Fibroblast of lung (primary cell): ENCODE measurements at regions not wholly inside any gene's neighbourhood (a gene's known extent, or its start where the extent isn't known, plus 50 kb on each side); places are given as distances from the start of the nearest gene placed in this dataset.

Experiments
- DNase-seq, 2 donors: peaks; one replicate each; pipeline versions ENCODE4 v3.0.0 to v3.0.0-alpha.2; 2010; ENCODE audit warnings: low read depth in 2 of 2
- H2AFZ ChIP-seq: 2 replicates; pipeline ENCODE4 v1.5.1; 2012; ENCODE audit warnings: low read length, control low read depth, inconsistent platforms
- H3K27ac ChIP-seq: 2 replicates; pipeline ENCODE4 v1.5.1; 2011; ENCODE audit warnings: low read length, control low read depth; ENCODE audit not compliant: insufficient read depth
- H3K27me3 ChIP-seq: 2 replicates; pipeline ENCODE4 v1.5.1; 2011; ENCODE audit warnings: mild to moderate bottlenecking, low read length; ENCODE audit not compliant: control insufficient read depth, insufficient read depth
- H3K36me3 ChIP-seq: 2 replicates; pipeline ENCODE4 v1.5.1; 2011; ENCODE audit warnings: low read length; ENCODE audit not compliant: control insufficient read depth, insufficient read depth
- H3K4me1 ChIP-seq: 2 replicates; pipeline ENCODE4 v1.5.1; 2011; ENCODE audit warnings: low read length; ENCODE audit not compliant: control insufficient read depth, insufficient read depth; ENCODE audit errors: extremely low read depth
- H3K4me2 ChIP-seq: 2 replicates; pipeline ENCODE4 v1.5.1; 2011; ENCODE audit warnings: low read length, control low read depth; ENCODE audit not compliant: insufficient read depth; ENCODE audit errors: extremely low read depth
- H3K4me3 ChIP-seq, 4 experiments: fragments of 200-600 bp in 1 of 4; sonication (generic) in 1 of 4; replicated peaks in 1 of 4; 2 replicates each; pipeline ENCODE4 v1.5.1; 2011 to 2016; ENCODE audit warnings: low read length in 4 of 4, low read depth in 3 of 4, mild to moderate bottlenecking in 3 of 4, control low read depth in 2 of 4, inconsistent platforms in 1 of 4, mixed read lengths in 1 of 4; ENCODE audit not compliant: insufficient read depth in 1 of 4; ENCODE audit errors: control extremely low read depth in 1 of 4
- H3K79me2 ChIP-seq: 2 replicates; pipeline ENCODE4 v1.5.1; 2012; ENCODE audit warnings: mild to moderate bottlenecking, low read length, inconsistent platforms; ENCODE audit not compliant: control insufficient read depth, insufficient read depth
- H3K9ac ChIP-seq: 2 replicates; pipeline ENCODE4 v1.5.1; 2011; ENCODE audit warnings: mild to moderate bottlenecking, low read length, control low read depth; ENCODE audit not compliant: insufficient read depth
- H3K9me3 ChIP-seq: 2 replicates; pipeline ENCODE4 v1.5.1; 2012; ENCODE audit warnings: low read depth, low read length; ENCODE audit not compliant: control insufficient read depth, insufficient read depth
- H4K20me1 ChIP-seq: 2 replicates; pipeline ENCODE4 v1.5.1; 2011; ENCODE audit warnings: low read length; ENCODE audit not compliant: control insufficient read depth, insufficient read depth; ENCODE audit errors: extremely low read depth
- EZH2 ChIP-seq: IDR thresholded peaks from 2 replicates; pipeline ENCODE4 v1.5.1; 2012; ENCODE audit warnings: low read length, control low read depth, mild to moderate bottlenecking; ENCODE audit errors: missing control alignments
- TF ChIP-seq, protein P1 (sequence below), 2 donors: IDR thresholded peaks in 1 of 2; conservative IDR thresholded peaks in 1 of 2; 1 replicate in 1 of 2; 2 replicates in 1 of 2; pipeline ENCODE4 v1.5.1; 2011 to 2012; ENCODE audit warnings: low read length in 2 of 2, control low read depth in 1 of 2, inconsistent platforms in 1 of 2, low read depth in 1 of 2, mild to moderate bottlenecking in 1 of 2

DNA sequence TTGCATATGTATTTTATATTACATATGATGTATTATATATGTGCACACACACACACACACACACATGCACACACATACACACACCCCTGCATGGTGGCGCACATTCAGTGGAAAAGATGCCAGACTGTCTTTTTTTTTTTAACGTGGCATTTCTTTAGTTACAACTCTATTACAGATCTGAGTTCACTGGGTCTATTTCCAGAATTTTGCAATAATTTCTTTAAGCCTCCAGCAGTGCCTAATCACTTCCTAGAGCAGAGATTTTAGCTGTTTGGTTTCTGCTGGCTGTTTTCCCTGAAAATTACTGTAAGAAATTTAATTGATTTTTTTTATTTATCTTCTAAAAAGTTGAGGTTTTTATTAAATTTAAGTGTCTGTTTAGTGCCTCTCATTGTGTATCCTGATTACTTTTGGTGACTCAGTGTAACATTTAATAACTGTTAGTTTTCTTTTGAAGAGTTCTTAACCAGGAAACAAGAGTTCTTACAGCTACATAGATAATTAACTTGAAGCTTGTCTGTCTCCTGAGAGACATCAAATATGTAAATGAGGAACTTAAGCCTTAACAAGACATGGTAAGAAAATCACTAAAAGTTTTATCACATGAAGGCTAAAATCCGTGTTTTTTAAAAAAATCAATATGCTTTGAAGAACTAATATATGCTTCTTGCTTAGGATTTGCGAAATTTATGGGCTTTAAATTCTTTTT is 232.0 kb downstream of the MDFIC start:
- TF ChIP-seq, protein P1, sequence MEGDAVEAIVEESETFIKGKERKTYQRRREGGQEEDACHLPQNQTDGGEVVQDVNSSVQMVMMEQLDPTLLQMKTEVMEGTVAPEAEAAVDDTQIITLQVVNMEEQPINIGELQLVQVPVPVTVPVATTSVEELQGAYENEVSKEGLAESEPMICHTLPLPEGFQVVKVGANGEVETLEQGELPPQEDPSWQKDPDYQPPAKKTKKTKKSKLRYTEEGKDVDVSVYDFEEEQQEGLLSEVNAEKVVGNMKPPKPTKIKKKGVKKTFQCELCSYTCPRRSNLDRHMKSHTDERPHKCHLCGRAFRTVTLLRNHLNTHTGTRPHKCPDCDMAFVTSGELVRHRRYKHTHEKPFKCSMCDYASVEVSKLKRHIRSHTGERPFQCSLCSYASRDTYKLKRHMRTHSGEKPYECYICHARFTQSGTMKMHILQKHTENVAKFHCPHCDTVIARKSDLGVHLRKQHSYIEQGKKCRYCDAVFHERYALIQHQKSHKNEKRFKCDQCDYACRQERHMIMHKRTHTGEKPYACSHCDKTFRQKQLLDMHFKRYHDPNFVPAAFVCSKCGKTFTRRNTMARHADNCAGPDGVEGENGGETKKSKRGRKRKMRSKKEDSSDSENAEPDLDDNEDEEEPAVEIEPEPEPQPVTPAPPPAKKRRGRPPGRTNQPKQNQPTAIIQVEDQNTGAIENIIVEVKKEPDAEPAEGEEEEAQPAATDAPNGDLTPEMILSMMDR (conservative IDR thresholded peaks at IDR 0.05 in 1 of 2, IDR thresholded peaks at IDR 0.05 in 1 of 2; ENCODE audit: low read depth in 1 of 2, low read length in 2 of 2) = no peak
- no peak for TF ChIP-seq EZH2
- H4K20me1 ChIP-seq = no peaks in the 10 kb centered on the region
- H3K9ac ChIP-seq = no peak overlapping the region
- H3K4me3 ChIP-seq = no peak overlapping the region
- no peaks in the 10 kb centered on the region for H3K27me3 ChIP-seq
- no peaks in the 10 kb centered on the region for H3K4me1 ChIP-seq
- DNase-seq = peak in 1 of 2 donors; percentile 9
- no peak overlapping the region for H2AFZ ChIP-seq
- H3K9me3 ChIP-seq = no peaks in the 10 kb centered on the region
- no peaks in the 10 kb centered on the region for H3K36me3 ChIP-seq
- H3K79me2 ChIP-seq = no peaks in the 10 kb centered on the region
- no peak overlapping the region for H3K4me2 ChIP-seq
- no peak overlapping the region for H3K27ac ChIP-seq

DNA sequence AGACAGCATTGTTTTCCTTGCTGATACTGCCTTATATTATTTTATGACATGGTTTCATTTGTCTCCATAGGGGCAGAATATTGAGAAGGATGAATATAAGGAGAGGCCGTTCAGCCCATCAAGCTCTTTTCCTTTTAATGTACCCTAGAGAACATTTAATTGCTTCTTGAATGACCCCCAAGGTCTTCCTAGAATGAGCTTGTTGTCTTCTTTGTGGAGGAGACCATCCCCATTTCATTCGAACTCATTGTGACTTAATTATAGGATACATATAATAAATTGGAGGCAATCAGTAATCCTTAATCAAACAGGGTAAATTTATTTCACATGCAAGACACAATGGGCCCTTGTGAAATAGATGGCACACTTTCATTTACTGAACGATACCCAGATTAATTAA is 231.3 kb downstream of the MDFIC start:
- Histone ChIP-seq H2AFZ (no peak overlapping the region), H3K4me2 (no peak overlapping the region), H3K79me2 (no peaks in the 10 kb centered on the region), H3K9me3 (no peaks in the 10 kb centered on the region), H3K27ac (no peak overlapping the region), H3K4me3 (no peak overlapping the region), H3K27me3 (no peaks in the 10 kb centered on the region), H3K9ac (no peak overlapping the region), H4K20me1 (no peaks in the 10 kb centered on the region), H3K36me3 (no peaks in the 10 kb centered on the region), H3K4me1 (no peaks in the 10 kb centered on the region)
- TF ChIP-seq, protein P1 (conservative IDR thresholded peaks at IDR 0.05 in 1 of 2, IDR thresholded peaks at IDR 0.05 in 1 of 2; ENCODE audit: low read depth in 1 of 2, low read length in 2 of 2) = no peak
- no peak for DNase-seq

DNA sequence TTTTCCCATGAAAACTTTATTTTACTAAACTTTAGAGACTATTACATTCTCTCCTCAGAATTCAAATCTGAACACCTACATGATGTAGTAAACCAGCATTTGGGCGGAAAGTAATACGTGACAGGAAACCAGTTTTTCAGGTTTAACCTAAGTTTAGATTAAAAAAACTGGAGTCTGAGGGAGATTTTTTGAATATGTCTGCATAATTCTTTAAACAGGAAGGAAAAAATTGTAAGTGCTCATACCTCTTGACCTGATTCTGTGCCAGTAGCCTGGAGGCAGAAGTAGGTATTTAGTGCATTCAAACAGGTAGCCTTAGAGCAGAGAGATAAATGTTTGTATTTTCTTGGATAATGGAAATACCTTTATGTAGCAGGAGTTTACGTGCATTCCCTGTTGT is 224.3 kb downstream of the MDFIC start:
- no peaks in the 10 kb centered on the region for H3K79me2 ChIP-seq
- H3K4me3 ChIP-seq = no peak overlapping the region
- no peaks in the 10 kb centered on the region for H3K36me3 ChIP-seq
- no peak overlapping the region for H3K9ac ChIP-seq
- no peaks in the 10 kb centered on the region for H3K27me3 ChIP-seq
- H3K4me1 ChIP-seq = no peaks in the 10 kb centered on the region
- no peak for DNase-seq
- H4K20me1 ChIP-seq = no peaks in the 10 kb centered on the region
- H3K27ac ChIP-seq = no peak overlapping the region
- no peak overlapping the region for H2AFZ ChIP-seq
- no peak overlapping the region for H3K4me2 ChIP-seq
- TF ChIP-seq EZH2 = no peak
- TF ChIP-seq, protein P1 (conservative IDR thresholded peaks at IDR 0.05 in 1 of 2, IDR thresholded peaks at IDR 0.05 in 1 of 2; ENCODE audit: low read depth in 1 of 2, low read length in 2 of 2) = no peak
- no peaks in the 10 kb centered on the region for H3K9me3 ChIP-seq
